Esophagus muscularis mucosa (tissue), 2 donors: ENCODE measurements at regions not wholly inside any gene's neighbourhood (a gene's known extent, or its start where the extent isn't known, plus 50 kb on each side); places are given as distances from the start of the nearest gene placed in this dataset.

Source experiments
- EP300 ChIP-seq: sonication (generic); formaldehyde crosslinking; IDR thresholded peaks from one replicate; pipeline ENCODE4 v1.6.1; 2017; ENCODE audit warnings: antibody characterized with exemption
- POLR2A ChIP-seq: fragments of 450-650 bp; IDR thresholded peaks from one replicate; pipeline ENCODE4 v1.6.1; 2017; ENCODE audit warnings: antibody characterized with exemption, moderate library complexity, mild to moderate bottlenecking, low read depth

- TF ChIP-seq EP300, result no peak
- TF ChIP-seq POLR2A, result no peak
These were observed 273.8 kb downstream of the AJAP1 start for GRCh38 chr1:4928186-4928585.
